OCI-LY1 (cell line): ENCODE measurements at regions not wholly inside any gene's neighbourhood (a gene's known extent, or its start where the extent isn't known, plus 50 kb on each side); places are given as distances from the start of the nearest gene placed in this dataset.

Experiments used
- H2AFZ ChIP-seq: fragments of 200-600 bp; sonication (generic), shearing (Covaris generic); 2 replicates; pipeline ENCODE4 v1.6.0; 2014; ENCODE audit warnings: antibody characterized with exemption, mild to moderate bottlenecking, low read length
- H3F3A ChIP-seq: fragments of 200-600 bp; sonication (generic), shearing (Covaris generic); 2 replicates; pipeline ENCODE4 v1.6.0; 2014; ENCODE audit warnings: mild to moderate bottlenecking, antibody characterized with exemption, low read length, moderate library complexity; ENCODE audit not compliant: insufficient read depth
- H3K27ac ChIP-seq: fragments of 200-600 bp; sonication (generic); 2 replicates; pipeline ENCODE4 v1.5.1; 2014; ENCODE audit warnings: low read length, mixed run types, mild to moderate bottlenecking, low read depth; ENCODE audit not compliant: poor library complexity, severe bottlenecking
- H3K27me3 ChIP-seq: fragments of 200-600 bp; sonication (generic); 2 replicates; pipeline ENCODE4 v1.6.0; 2014; ENCODE audit warnings: antibody characterized with exemption, mild to moderate bottlenecking, low read length, moderate library complexity; ENCODE audit not compliant: insufficient read depth
- H3K36me3 ChIP-seq: fragments of 200-600 bp; sonication (generic); 2 replicates; pipeline ENCODE4 v1.6.1; 2014; ENCODE audit warnings: mild to moderate bottlenecking, antibody characterized with exemption, low read length, moderate library complexity, mixed read lengths; ENCODE audit not compliant: insufficient read depth
- H3K4me1 ChIP-seq: fragments of 200-600 bp; sonication (generic); 2 replicates; pipeline ENCODE4 v1.5.1; 2014; ENCODE audit warnings: mild to moderate bottlenecking, low read length, moderate library complexity; ENCODE audit not compliant: insufficient read depth, severe bottlenecking
- H3K4me2 ChIP-seq: fragments of 200-600 bp; sonication (generic), shearing (Covaris generic); 2 replicates; pipeline ENCODE4 v1.6.1; 2014; ENCODE audit warnings: low read length
- H3K4me3 ChIP-seq: fragments of 200-600 bp; sonication (generic); 2 replicates; pipeline ENCODE4 v1.5.1; 2014; ENCODE audit warnings: low read length, low read depth, mild to moderate bottlenecking, mixed read lengths; ENCODE audit not compliant: poor library complexity, severe bottlenecking
- H3K79me2 ChIP-seq: fragments of 200-600 bp; shearing (Covaris generic); 2 replicates; pipeline ENCODE4 v1.6.1; 2016; ENCODE audit warnings: mixed run types, low read length, mixed read lengths; ENCODE audit not compliant: insufficient read depth
- H3K9ac ChIP-seq: fragments of 200-600 bp; sonication (generic), shearing (Covaris generic); 2 replicates; pipeline ENCODE4 v1.6.1; 2014; ENCODE audit warnings: mild to moderate bottlenecking, low read length, mixed read lengths
- H3K9me2 ChIP-seq: fragments of 200-600 bp; sonication (generic), shearing (Covaris generic); 2 replicates; pipeline ENCODE4 v1.6.1; 2014; ENCODE audit warnings: low read depth, mild to moderate bottlenecking, low read length, mixed read lengths
- H3K9me3 ChIP-seq: fragments of 200-600 bp; shearing (Covaris generic); 2 replicates; pipeline ENCODE4 v1.6.1; 2014; ENCODE audit warnings: low read length, mixed read lengths
- H4K20me1 ChIP-seq: fragments of 200-600 bp; sonication (generic), shearing (Covaris generic); 2 replicates; pipeline ENCODE4 v1.6.0; 2016; ENCODE audit warnings: mild to moderate bottlenecking, low read length; ENCODE audit not compliant: insufficient read depth
- CTCF ChIP-seq: fragments of 200-600 bp; sonication (generic), shearing (Covaris generic); IDR thresholded peaks from 2 replicates; pipeline ENCODE4 v1.5.1; 2017; ENCODE audit warnings: mild to moderate bottlenecking, antibody characterized with exemption, low read length, moderate library complexity, mixed read lengths
- EZH2 ChIP-seq: fragments of 200-600 bp; sonication (generic), shearing (Covaris generic); IDR thresholded peaks from 2 replicates; pipeline ENCODE4 v1.8.0; 2017; ENCODE audit warnings: borderline replicate concordance, mixed run types, mild to moderate bottlenecking, antibody characterized with exemption, low read length, moderate library complexity, mixed read lengths

- H2AFZ ChIP-seq, result no peak overlapping the region
- no peak for TF ChIP-seq EZH2
- H3K9me2 ChIP-seq, result no peaks in the 10 kb centered on the region
- no peaks in the 10 kb centered on the region for H3K9me3 ChIP-seq
- H3K4me1 ChIP-seq, result no peaks in the 10 kb centered on the region
- no peaks in the 10 kb centered on the region for H3K27me3 ChIP-seq
- H4K20me1 ChIP-seq, result no peaks in the 10 kb centered on the region
- H3K4me3 ChIP-seq, result no peak overlapping the region
- no peaks in the 10 kb centered on the region for H3F3A ChIP-seq
- no peak overlapping the region for H3K4me2 ChIP-seq
- no peaks in the 10 kb centered on the region for H3K36me3 ChIP-seq
- no peaks in the 10 kb centered on the region for H3K79me2 ChIP-seq
- no peak overlapping the region for H3K9ac ChIP-seq
- H3K27ac ChIP-seq, result no peak overlapping the region
These were observed 219.2 kb upstream of the CTBP2 start for GRCh38 chr10:125379592-125379991.

- H3K4me2 ChIP-seq, result no peak overlapping the region
- TF ChIP-seq EZH2 (no peak), CTCF (no peak)
- no peaks in the 10 kb centered on the region for H3K36me3 ChIP-seq
These were observed 217.0 kb upstream of the CTBP2 start for GRCh38 chr10:125377368-125377767.

GRCh38 chr10:125375210-125375609, 214.8 kb upstream of the CTBP2 start:
- Histone ChIP-seq H3F3A (no peaks in the 10 kb centered on the region), H3K4me3 (no peak overlapping the region), H3K27me3 (no peaks in the 10 kb centered on the region), H3K4me2 (no peak overlapping the region), H3K4me1 (no peaks in the 10 kb centered on the region), H3K9me3 (no peaks in the 10 kb centered on the region), H3K9me2 (no peaks in the 10 kb centered on the region), H3K79me2 (no peaks in the 10 kb centered on the region), H3K9ac (no peak overlapping the region), H3K36me3 (no peaks in the 10 kb centered on the region), H3K27ac (no peak overlapping the region), H2AFZ (no peak overlapping the region), H4K20me1 (no peaks in the 10 kb centered on the region)
- TF ChIP-seq EZH2 (no peak), CTCF (no peak)

More at GRCh38 chr10:125377368-125377767, 217.0 kb upstream of the CTBP2 start:
- no peak overlapping the region for H2AFZ ChIP-seq
- H3K27ac ChIP-seq, result no peak overlapping the region
- no peaks in the 10 kb centered on the region for H3K27me3 ChIP-seq
- no peaks in the 10 kb centered on the region for H3K79me2 ChIP-seq
- H3K9ac ChIP-seq, result no peak overlapping the region
- no peaks in the 10 kb centered on the region for H3K9me3 ChIP-seq
- H3K4me1 ChIP-seq, result no peaks in the 10 kb centered on the region
- no peaks in the 10 kb centered on the region for H4K20me1 ChIP-seq
- H3F3A ChIP-seq, result no peaks in the 10 kb centered on the region
- H3K4me3 ChIP-seq, result no peak overlapping the region
- H3K9me2 ChIP-seq, result no peaks in the 10 kb centered on the region

GRCh38 chr10:125373546-125373945, 213.2 kb upstream of the CTBP2 start:
- H4K20me1 ChIP-seq, result no peaks in the 10 kb centered on the region
- H3K36me3 ChIP-seq, result no peaks in the 10 kb centered on the region
- H3K27ac ChIP-seq, result no peak overlapping the region
- no peak overlapping the region for H2AFZ ChIP-seq
- H3K79me2 ChIP-seq, result no peaks in the 10 kb centered on the region
- H3K27me3 ChIP-seq, result no peaks in the 10 kb centered on the region
- no peak for TF ChIP-seq CTCF
- TF ChIP-seq EZH2, result no peak
- H3K9ac ChIP-seq, result no peak overlapping the region
- no peak overlapping the region for H3K4me2 ChIP-seq
- no peaks in the 10 kb centered on the region for H3K9me2 ChIP-seq
- no peaks in the 10 kb centered on the region for H3K9me3 ChIP-seq
- no peaks in the 10 kb centered on the region for H3F3A ChIP-seq
- no peaks in the 10 kb centered on the region for H3K4me1 ChIP-seq
- no peak overlapping the region for H3K4me3 ChIP-seq
